ENCODE measurements at regions not wholly inside any gene's neighbourhood (a gene's known extent, or its start where the extent isn't known, plus 50 kb on each side); places are given as distances from the start of the nearest gene placed in this dataset.
"Not testable (repeated sequence)": the region's sequence is repeated elsewhere in the genome, so short reads cannot be mapped to it uniquely, and the experiment has no call there.

DNA sequence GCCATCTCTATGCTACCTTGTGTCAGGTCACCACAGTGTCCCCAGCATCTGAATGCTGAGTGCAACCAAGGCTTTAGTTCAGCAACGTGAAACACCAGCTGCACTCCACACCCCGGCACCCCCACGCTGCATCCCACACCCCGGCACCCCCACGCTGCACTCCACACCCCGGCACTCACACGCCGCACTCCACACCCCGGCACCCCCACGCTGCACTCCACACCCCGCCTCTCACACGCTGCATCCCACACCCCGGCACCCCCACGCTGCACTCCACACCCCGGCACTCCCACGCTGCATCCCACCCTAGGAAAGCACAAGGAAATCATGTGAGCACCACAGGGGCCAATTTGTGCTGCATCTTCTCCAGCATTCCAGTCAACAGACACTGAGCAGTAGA, 199.8 kb upstream of the FRG1 start:
- TF ChIP-seq, protein P1, sequence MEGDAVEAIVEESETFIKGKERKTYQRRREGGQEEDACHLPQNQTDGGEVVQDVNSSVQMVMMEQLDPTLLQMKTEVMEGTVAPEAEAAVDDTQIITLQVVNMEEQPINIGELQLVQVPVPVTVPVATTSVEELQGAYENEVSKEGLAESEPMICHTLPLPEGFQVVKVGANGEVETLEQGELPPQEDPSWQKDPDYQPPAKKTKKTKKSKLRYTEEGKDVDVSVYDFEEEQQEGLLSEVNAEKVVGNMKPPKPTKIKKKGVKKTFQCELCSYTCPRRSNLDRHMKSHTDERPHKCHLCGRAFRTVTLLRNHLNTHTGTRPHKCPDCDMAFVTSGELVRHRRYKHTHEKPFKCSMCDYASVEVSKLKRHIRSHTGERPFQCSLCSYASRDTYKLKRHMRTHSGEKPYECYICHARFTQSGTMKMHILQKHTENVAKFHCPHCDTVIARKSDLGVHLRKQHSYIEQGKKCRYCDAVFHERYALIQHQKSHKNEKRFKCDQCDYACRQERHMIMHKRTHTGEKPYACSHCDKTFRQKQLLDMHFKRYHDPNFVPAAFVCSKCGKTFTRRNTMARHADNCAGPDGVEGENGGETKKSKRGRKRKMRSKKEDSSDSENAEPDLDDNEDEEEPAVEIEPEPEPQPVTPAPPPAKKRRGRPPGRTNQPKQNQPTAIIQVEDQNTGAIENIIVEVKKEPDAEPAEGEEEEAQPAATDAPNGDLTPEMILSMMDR (conservative IDR thresholded peaks at IDR 0.05; ENCODE audit: low read length): no peak
- no peak for DNase-seq (ENCODE audit: low read depth)
- H3K4me3 ChIP-seq (ENCODE audit: low read length): no peak overlapping the region

DNA sequence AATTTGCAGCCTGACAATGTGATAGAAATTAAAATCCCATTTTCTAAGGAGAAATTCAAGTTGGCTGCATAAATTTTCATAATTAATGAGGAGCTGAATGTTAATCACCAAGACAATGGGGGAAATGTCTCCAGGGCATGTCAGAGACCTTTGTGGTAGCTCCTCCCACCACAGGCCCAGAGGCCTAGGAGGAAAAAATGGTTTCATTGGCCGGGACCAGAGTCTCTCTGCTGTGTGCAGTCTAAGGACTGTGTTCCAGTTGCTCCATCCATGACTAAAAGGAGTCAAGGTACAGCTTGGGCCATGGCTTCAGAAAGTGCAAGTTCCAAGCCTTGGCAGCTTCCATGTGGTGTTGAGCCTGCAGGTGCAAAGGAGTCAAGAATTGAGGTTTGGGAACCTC, 187.6 kb upstream of the FRG1 start:
- not testable (repeated sequence) for DNase-seq (ENCODE audit: low read depth); H3K4me3 ChIP-seq (ENCODE audit: low read length)

DNA sequence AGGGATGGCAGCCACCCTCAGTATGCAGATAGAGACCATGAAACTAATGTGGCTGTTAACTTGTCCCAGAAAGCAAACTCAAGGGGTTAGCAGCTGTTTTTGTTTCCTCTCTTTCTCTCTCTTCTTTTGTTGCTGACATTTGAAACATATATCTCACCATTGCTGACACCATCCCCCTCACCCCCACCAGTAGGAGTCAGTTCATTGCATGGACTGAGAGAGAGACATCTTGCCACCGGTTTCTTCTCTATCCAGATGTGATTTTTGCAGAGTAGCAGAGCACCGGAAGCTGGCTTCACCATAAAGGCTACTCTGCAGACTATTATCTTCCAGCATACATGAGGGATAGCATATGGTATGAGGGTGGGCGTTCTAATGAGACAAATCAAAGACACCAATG, 177.1 kb upstream of the FRG1 start:
- no peak overlapping the region for H3K4me3 ChIP-seq (ENCODE audit: low read length)
- no peak for DNase-seq (ENCODE audit: low read depth)
- TF ChIP-seq, protein P1 (conservative IDR thresholded peaks at IDR 0.05; ENCODE audit: low read length): no peak

DNA sequence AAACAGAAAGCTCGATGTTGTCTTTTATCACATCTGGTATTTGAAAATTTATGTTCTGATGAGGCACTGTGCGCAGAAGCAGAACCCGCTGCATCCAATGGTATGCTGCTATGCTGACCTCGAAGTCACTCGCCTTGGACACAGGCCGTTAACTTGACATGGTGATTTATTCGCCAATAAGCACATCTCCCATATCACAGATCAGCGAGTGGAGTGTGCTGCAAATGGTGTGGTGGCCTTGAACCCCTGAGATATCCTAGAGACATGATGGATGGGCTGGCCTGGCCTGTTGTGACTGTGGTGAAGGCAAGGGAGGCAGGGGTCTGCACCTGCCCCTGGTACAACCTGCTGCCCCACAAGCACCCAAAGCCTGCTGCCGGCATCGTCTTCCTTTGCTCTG, 175.4 kb upstream of the FRG1 start:
- TF ChIP-seq, protein P1 (conservative IDR thresholded peaks at IDR 0.05; ENCODE audit: low read length): no peak
- H3K4me3 ChIP-seq (ENCODE audit: low read length): no peak overlapping the region
- DNase-seq (ENCODE audit: low read depth): no peak

DNA sequence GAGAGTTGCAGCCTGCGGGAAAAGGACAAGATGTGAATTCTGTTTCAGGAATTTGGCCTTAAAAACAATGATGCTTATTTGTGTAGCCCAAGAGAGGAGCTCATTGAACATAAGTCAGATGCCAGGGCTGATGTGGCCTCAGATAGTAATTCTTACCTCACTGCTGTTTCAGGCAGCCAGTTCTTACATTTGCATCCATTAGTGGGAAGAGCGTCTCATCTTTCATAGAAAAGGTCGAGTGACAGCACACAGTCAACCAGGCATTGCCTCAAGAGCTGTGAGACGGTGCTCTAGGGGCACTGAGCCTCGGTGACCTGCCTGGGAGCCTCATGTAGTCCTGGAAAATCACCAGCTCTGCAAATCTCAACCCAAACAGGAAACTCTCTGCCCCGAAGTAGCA, 174.9 kb upstream of the FRG1 start:
- TF ChIP-seq, protein P1 (conservative IDR thresholded peaks at IDR 0.05; ENCODE audit: low read length): no peak
- DNase-seq (ENCODE audit: low read depth): no peak
- no peak overlapping the region for H3K4me3 ChIP-seq (ENCODE audit: low read length)

DNA sequence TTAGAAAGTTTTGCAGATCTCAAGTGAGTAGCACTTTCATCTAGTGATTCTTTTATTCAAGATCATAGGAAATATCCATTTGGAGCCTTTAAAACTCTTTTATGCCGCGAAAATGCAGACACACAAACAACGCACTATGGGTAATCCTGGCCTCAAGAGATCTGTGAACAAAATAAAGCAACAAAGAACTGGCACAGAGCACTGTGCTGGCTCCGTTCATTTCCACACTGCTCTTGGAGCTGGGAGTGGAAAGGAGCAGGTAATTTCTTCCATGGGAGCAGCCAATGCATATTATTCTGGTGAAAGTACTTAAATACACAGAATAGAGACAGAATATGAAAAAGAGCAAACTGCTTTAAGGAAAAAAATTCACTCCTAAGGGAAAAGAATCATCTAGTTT, 172.7 kb upstream of the FRG1 start:
- H3K4me3 ChIP-seq (ENCODE audit: low read length): no peak overlapping the region
- TF ChIP-seq, protein P1 (conservative IDR thresholded peaks at IDR 0.05; ENCODE audit: low read length): no peak
- DNase-seq (ENCODE audit: low read depth): no peak

DNA sequence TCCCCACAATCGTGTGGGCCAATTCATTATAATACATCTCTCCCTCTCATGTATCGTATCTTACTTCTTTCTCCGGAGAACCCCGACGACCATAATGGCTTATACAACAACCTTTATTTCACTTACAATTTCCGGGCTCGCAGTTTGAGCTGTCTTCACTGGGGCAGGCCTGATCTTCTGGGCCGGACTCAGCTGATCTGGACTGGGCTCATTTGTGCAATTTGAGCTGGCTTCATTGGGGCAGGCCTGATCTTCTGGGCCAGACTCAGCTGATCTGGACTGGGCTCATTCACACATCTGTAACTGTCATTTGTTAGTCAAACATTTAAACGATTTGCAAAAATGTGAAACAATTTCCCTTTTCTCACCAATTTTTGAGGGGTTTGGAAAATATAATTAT, 171.5 kb upstream of the FRG1 start:
- TF ChIP-seq, protein P1 (conservative IDR thresholded peaks at IDR 0.05; ENCODE audit: low read length): no peak
- DNase-seq (ENCODE audit: low read depth): no peak
- no peak overlapping the region for H3K4me3 ChIP-seq (ENCODE audit: low read length)

DNA sequence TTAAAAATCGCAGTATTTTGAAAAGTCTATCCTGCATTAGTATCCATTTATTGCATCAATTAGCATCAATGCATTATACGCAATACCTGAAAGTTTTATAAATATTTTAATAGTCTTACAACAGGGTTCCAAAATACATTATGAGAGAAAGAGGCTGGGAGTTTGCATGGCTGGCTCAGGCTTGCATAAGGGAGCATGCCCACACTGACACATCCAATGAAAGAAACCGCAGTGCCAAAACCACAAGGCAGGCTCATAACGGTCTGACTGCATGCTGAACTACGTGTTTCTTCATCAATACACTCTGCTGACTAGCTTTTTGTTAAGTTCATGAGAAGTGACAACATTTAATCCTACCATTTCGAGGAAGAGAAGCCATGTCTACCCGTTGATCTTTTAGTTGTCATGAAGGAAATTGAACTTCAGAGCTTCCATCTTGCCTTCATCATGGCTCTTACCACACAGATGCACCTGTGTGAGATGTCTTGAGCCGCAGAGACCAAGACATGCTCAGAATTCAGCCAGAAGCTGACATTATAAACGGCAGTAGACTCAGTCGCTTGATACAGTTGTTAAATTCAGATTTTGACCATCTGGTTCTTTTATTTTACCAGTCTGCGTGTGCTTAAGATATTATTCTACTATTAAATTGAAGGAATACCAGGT, 168.8 kb upstream of the FRG1 start:
- peak; percentile 5 for DNase-seq (ENCODE audit: low read depth)
- no peak overlapping the region for H3K4me3 ChIP-seq (ENCODE audit: low read length)
- TF ChIP-seq, protein P1 (conservative IDR thresholded peaks at IDR 0.05; ENCODE audit: low read length): no peak

Data from AG10803 (cell line).